NCI-H2107 treated with DMSO at 0.1 percent for 48 hours (cell line): ENCODE measurements at regions not wholly inside any gene's neighbourhood (a gene's known extent, or its start where the extent isn't known, plus 50 kb on each side); places are given as distances from the start of the nearest gene placed in this dataset.
"Not testable (repeated sequence)": the region's sequence is repeated elsewhere in the genome, so short reads cannot be mapped to it uniquely, and the experiment has no call there.

Experiments
- DNase-seq: peaks from one replicate; lab custom pipeline; 2025; ENCODE audit not compliant: unreplicated experiment; lab: John Stamatoyannopoulos, UW

- DNase-seq = no peak
Measured at GRCh38 chr18:47417807-47418206, 166.3 kb upstream of the SKOR2 start.

- DNase-seq = no peak
Measured at GRCh38 chr18:47415881-47416280, 164.4 kb upstream of the SKOR2 start.

DNA sequence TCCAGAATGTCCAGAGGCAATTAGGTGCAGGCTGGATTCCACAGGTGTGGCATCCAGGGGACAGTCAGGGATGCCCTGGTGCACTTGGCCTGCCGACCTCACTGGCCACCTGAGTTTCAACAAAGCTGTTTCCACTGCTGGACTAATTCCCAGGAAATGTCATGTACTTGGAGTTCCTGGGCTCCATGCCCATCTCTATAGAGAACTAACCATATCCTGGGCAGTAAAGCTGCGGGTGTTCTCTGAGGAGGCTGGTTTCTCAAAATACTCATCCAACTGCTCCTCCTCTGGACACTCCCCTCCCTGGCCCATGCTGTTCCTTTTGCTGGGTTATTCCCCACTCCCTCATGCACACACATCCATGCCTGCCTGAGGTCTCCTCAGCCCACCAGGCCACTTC is 161.9 kb upstream of the SKOR2 start:
- no peak for DNase-seq

DNA sequence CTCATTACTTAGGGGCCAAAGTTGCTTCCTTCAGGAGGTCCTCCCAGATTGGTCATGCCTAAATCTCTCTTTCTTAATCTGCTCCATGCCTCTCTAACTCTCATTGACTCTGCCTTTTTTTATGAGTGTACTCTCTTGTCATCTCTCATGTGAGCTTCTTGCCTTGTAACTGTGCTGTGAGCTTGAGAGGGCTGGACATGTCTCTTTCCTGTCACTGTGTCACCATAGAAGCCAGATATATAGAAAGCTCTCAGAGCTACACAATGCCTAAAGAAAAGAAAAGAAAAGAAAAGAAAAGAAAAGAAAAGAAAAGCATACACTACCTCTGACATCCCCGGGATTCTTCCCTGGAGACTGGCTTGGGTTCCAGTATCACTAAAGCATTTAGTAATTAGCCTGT is 161.5 kb upstream of the SKOR2 start:
- no peak for DNase-seq

DNA sequence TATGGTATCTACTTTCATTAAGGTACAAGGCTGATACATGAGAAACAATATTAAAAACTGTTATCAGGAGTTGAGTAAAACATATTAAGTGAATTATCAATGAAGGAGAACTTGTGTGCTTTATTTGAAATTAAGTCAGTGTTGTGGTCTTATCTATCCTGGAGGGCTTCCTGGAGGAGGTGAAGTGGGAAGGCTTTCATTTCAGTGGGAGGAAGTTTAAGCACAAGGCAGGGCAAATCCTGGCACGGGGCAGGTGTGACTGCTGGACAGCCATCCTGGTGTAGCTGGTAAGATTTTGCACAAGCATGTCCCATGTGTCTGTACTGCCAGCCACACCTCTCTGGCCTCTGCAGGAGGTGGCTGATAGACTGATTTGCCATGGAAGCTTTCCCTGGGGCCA is 159.7 kb upstream of the SKOR2 start:
- DNase-seq = no peak

DNA sequence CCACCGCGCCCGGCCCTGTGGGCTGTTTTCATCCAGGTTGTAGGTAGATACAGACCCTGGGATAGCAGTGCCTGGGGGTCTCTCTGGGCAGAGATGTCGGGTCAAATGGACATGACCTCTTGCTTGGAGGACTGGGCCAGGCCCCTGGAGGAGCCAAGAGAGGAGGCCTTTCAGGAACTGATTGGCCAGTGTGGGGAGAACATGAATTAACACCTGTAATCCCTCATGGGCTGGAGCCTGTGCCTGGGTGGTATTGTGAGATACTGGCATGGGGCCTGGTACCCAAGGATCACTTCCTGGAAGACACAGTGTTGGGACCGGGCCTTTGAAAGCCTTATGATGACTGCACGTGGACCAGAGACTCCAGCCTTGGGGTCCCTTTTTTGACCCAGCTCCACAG is 158.7 kb upstream of the SKOR2 start:
- no peak for DNase-seq

DNA sequence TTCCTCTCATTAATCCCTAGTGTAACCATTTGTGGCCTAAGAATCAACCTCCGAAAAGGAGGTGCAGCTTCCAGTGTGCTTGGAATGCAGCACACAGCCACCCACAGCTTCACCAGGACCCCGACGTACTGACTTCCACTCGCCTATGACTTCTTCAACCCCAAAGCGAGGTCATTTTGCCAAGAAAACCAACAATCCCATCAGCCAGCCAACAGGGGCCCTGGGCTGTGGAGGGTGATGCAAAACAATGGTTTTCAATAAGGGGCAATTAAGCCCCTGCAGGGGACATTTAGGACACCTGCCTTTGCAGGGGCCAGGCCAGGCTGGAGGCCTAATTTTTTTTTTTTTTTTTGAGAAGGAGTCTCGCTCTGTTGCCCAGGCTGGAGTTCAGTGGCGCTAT is 158.1 kb upstream of the SKOR2 start:
- no peak for DNase-seq

DNA sequence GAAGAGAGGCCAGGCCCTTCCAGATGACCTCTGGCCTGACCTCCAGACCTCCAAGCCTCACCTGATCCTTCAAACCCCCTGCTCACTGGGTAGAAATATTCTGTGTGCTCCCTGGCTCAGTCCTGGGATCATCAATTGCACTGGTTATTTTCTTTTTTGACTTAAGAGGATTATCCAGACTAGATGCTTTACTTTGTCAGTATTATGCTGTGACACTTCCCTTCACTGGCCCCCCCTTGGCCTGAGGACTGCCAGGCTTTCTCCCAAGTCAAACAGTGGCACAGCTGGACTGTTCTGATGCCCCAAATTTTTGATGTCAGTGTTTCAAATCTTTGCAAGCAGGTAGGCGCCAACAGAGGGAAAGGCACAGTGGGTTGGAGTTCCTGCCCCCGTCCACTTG is 156.3 kb upstream of the SKOR2 start:
- no peak for DNase-seq

DNA sequence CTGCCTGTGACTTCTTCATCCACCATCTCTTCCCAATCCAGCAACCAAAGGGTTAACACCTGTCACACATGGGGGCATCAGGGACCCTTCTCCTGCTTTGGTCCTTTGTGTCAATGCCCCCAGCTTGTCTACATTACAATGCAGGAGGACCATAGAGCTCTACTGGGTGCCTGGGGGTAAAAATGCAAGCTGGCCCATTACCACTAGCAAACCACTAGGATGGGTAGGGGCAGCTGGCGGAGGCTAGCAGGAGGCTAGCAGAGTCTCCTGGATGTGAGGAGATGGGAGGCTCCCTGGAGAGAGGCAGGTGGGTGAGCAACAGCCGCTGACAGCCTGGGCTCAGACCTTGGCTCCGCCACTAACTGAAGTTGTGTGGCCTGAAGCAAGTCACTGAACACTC is 153.4 kb upstream of the SKOR2 start:
- no peak for DNase-seq

GRCh38 chr18:47403949-47404348 is 152.5 kb upstream of the SKOR2 start:
- no peak for DNase-seq

GRCh38 chr18:47403317-47403716 is 151.9 kb upstream of the SKOR2 start:
- no peak for DNase-seq

DNA sequence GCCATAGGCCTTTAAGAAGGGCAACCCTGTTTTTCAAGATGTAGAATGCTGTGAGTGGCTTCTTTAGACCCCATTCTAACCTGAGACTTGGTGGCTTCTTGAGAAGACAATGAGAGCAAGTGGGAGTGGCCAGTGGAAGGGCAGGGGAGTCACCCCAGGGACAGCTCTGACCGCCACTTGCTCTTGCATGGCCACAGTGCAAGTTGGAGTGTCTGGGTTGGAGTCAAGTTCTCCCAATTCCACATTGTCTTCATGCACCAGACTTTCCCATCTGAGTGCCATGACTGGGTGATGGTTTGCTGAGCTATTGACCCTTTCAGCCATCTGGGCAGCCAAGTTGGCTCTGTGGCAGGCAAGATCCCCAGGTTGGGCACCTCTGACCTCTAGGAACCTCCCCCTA is 148.0 kb upstream of the SKOR2 start:
- DNase-seq = no peak

DNA sequence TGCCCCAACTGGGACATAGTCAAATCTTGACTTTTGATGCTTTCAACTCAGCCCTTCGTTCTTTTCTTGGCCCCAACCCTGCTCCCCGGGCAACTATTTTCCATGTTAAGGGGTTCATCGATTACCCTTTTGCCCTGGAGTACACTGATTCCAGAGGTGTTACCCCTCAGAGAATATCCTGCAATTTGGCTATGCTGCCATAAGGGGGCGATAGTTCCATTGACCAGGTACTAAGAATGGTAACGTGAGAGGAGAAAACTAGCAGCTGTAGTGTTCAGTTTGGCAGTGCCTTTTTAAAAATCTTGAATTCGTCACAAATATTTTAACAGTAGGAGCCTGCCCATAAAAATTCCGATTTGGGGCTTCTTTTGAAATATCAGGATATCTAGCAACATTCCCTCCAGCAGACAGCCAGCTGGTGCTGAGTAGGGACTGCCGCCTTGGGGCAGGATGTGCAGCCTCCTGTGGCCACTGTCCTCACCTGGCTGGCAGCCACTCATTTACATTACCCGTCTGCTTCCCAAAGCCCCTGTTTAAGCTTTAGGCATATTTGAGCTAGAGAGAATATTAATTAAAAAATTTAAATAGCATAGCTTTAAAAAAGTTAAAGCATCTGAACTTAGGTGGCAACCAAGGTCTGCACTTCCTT is 146.3 kb upstream of the SKOR2 start:
- DNase-seq = no peak

DNA sequence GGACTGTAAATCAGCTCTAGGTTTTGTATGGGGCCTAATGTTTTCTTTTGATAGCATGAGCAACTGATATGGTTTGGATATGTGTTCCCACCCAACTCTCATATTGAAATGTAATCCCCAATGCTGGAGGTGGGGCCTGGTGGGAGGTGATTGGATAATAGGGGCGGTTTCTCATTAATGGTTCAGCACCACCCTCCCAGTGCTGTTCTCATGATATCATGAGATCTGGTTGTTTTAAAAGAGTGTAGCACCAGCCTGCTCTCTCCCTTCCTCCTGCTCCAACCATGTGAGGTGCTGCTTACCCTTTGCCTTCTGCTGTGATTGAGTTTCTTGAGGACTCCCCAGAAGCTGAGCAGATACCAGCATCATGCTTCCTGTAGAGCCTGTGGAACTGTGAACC is 140.2 kb upstream of the SKOR2 start:
- no peak for DNase-seq

- no peak for DNase-seq
Measured at GRCh38 chr18:47390410-47391024, 139.1 kb upstream of the SKOR2 start.

- no peak for DNase-seq
Measured at GRCh38 chr18:47389210-47389609, 137.8 kb upstream of the SKOR2 start.

GRCh38 chr18:47387864-47388263 is 136.4 kb upstream of the SKOR2 start:
- DNase-seq = no peak

DNA sequence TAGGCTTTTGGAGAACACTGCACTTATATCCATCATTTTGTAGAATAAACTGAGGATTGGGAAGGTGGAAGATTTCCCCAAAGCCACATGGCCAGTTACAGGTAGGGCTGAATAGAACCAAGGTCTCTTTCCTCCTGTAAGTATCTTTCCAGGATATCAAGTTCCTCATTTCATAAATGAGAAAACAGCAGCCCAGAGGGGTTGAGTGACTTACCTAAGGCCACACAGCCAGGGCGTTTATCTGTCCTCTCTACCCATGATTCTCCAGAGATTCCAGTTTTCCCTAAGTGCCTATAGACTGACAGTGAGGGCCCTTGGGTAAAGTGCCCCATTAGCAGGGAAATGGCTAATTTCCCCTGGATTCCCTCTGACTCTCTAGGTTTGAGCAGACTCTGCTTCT is 132.3 kb upstream of the SKOR2 start:
- DNase-seq = no peak

DNA sequence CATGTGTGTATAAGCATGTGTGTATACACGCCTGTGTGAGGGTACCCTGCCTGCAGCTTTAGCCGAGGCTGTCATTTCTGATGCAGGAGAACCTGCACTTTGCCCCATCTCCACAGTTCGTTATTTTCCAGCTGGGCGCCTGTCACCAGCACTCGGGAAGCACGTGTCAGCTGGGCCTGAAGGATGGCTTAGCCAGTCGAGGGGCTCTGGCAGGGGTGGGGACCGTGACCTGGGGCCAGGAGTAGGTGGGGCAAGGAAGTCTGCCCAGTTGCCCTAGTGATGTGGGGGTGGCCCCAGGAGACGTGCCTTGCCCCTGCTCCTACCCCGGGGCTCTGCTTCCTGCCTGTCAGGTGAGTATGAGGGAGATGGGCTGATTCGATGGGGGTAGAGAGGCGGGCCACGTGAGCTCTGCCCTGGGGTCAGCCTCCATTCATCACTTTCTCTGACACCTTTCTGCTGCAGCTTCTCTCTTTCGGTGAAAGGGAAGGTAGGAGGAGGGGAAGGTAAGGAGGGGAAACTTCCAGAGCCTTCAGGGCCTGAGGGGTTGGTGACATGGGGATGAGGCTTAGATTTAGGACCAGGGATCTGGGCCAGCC is 130.6 kb upstream of the SKOR2 start:
- no peak for DNase-seq

GRCh38 chr18:47380153-47380552 is 128.7 kb upstream of the SKOR2 start:
- no peak for DNase-seq

DNA sequence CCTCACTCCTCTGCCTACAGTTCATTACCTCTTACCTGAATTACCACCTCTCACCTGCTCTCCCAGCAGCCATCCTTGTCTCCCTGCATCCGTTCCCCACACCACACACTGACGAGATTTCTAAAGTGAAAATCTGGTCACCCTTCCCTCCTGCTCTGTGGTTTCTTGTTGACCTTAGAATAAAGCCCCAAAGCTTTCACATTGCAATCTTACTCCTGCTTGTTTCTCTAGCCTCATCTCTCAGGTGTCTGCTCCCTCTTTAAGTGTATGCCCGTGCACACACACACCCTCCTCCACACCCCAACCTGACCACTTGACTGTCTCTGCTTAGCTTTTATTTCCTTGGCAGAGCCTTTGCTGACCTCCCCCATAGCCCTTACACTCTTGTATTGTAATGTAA is 122.0 kb upstream of the SKOR2 start:
- DNase-seq = no peak

DNA sequence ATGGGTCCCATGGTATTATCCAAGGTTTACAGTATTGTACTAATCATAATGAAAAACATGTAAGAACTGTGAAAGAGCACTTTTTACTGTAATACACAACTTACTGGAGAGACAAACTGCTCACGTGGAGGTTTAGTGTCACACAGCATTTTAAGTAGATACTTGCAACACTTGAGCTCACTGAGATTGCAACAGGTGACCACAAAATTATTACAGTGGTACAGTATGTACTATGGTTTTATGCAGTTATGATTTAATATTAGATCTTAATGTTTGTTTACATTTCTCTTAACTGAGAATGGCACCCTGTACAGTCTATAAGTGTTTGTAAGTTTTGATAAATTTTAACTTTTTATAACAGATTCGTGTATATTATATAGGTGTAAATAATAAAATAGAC is 118.6 kb upstream of the SKOR2 start:
- no peak for DNase-seq

- not testable (repeated sequence) for DNase-seq
Measured at GRCh38 chr18:47354061-47354460, 102.6 kb upstream of the SKOR2 start.
